ENCODE measurements at regions not wholly inside any gene's neighbourhood (a gene's known extent, or its start where the extent isn't known, plus 50 kb on each side); places are given as distances from the start of the nearest gene placed in this dataset.

DNA sequence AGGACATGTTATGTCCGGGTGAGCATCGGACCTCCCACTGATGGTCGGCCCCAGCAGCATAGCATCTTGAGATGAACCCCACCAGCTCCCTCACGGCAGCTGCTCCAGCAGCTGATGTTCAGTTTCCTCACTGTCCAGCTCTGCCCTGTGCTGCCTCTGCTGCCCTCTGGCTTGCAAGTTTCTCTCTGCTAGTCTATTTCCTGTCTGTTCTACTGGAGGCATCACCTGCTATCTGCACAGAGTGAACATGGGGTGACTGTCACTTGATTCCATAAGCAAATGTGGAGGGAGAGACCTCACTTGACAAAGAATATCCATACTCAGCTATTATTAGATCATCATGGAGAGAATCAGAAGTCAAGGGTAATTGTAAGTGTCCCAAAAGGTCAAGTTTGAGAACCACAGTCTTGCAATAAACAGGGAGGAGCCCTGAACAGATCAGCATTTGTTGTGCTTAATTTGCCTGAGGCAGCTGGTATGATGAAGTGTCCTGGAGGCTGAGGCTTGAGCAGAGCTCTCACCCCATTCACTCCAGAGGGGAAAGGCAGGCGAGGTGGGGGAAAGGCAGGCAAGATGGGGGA is 702.8 kb downstream of the SEMA5A start:
- H3K4me1 ChIP-seq (ENCODE audit: insufficient read depth, low read length, poor library complexity, severe bottlenecking) = no peaks in the 10 kb centered on the region
- no peak for DNase-seq (ENCODE audit: low spot score)
- no peak overlapping the region for H2AFZ ChIP-seq (ENCODE audit: low read length)
- H3K9me3 ChIP-seq (ENCODE audit: low read length) = no peaks in the 10 kb centered on the region
- no peaks in the 10 kb centered on the region for H3K36me3 ChIP-seq (ENCODE audit: insufficient read depth, low read length)
- no TSS peak for BruUV-seq (replicated peaks)
- H3K79me2 ChIP-seq (ENCODE audit: insufficient read depth, low read depth, low read length) = no peaks in the 10 kb centered on the region
- no peaks in the 10 kb centered on the region for H4K20me1 ChIP-seq (ENCODE audit: insufficient read depth, low read length)
- POLR2A ChIA-PET = no interaction called here
- CTCF ChIA-PET (ENCODE audit: unreplicated experiment) = no interaction called here
- H3K4me3 ChIP-seq (ENCODE audit: low read depth, low read length, poor library complexity, severe bottlenecking) = no peak overlapping the region
- no peak overlapping the region for H3K4me2 ChIP-seq (ENCODE audit: low read length)
- intact Hi-C loops (cut with micrococcal nuclease; ENCODE audit: unreplicated experiment) = no loop called here
- TF ChIP-seq EZH2phosphoT487 (IDR thresholded peaks at IDR 0.05; ENCODE audit: borderline replicate concordance, low read depth, low read length) = no peak
- TF ChIP-seq, protein P1, sequence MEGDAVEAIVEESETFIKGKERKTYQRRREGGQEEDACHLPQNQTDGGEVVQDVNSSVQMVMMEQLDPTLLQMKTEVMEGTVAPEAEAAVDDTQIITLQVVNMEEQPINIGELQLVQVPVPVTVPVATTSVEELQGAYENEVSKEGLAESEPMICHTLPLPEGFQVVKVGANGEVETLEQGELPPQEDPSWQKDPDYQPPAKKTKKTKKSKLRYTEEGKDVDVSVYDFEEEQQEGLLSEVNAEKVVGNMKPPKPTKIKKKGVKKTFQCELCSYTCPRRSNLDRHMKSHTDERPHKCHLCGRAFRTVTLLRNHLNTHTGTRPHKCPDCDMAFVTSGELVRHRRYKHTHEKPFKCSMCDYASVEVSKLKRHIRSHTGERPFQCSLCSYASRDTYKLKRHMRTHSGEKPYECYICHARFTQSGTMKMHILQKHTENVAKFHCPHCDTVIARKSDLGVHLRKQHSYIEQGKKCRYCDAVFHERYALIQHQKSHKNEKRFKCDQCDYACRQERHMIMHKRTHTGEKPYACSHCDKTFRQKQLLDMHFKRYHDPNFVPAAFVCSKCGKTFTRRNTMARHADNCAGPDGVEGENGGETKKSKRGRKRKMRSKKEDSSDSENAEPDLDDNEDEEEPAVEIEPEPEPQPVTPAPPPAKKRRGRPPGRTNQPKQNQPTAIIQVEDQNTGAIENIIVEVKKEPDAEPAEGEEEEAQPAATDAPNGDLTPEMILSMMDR (conservative IDR thresholded peaks at IDR 0.05; ENCODE audit: low read length) = no peak
- H3K9me2 ChIP-seq (ENCODE audit: insufficient read depth, low read length) = no peaks in the 10 kb centered on the region
- H3K27ac ChIP-seq (ENCODE audit: low read depth, low read length, poor library complexity, severe bottlenecking) = no peak overlapping the region

GRCh38 chr5:8843771-8844170 is 702.1 kb downstream of the SEMA5A start:
- intact Hi-C loops (cut with micrococcal nuclease; ENCODE audit: unreplicated experiment) = no loop called here
- Histone ChIP-seq H3K4me1 (ENCODE audit: insufficient read depth, low read length, poor library complexity, severe bottlenecking) (no peaks in the 10 kb centered on the region), H3K4me2 (ENCODE audit: low read length) (no peak overlapping the region), H3K4me3 (ENCODE audit: low read depth, low read length, poor library complexity, severe bottlenecking) (no peak overlapping the region), H3K27ac (ENCODE audit: low read depth, low read length, poor library complexity, severe bottlenecking) (no peak overlapping the region), H4K20me1 (ENCODE audit: insufficient read depth, low read length) (no peaks in the 10 kb centered on the region), H3K9me2 (ENCODE audit: insufficient read depth, low read length) (no peaks in the 10 kb centered on the region), H2AFZ (ENCODE audit: low read length) (no peak overlapping the region), H3K9me3 (ENCODE audit: low read length) (no peaks in the 10 kb centered on the region), H3K36me3 (ENCODE audit: insufficient read depth, low read length) (no peaks in the 10 kb centered on the region), H3K79me2 (ENCODE audit: insufficient read depth, low read depth, low read length) (no peaks in the 10 kb centered on the region)
- no peak for DNase-seq (ENCODE audit: low spot score)
- POLR2A ChIA-PET = no interaction called here
- CTCF ChIA-PET (ENCODE audit: unreplicated experiment) = no interaction called here
- TF ChIP-seq, protein P1 (conservative IDR thresholded peaks at IDR 0.05; ENCODE audit: low read length) = no peak
- no peak for TF ChIP-seq EZH2phosphoT487 (IDR thresholded peaks at IDR 0.05; ENCODE audit: borderline replicate concordance, low read depth, low read length)
- BruUV-seq (replicated peaks) = no TSS peak

GRCh38 chr5:8844206-8844605 is 701.7 kb downstream of the SEMA5A start:
- Histone ChIP-seq H3K9me2 (ENCODE audit: insufficient read depth, low read length) (no peaks in the 10 kb centered on the region), H3K79me2 (ENCODE audit: insufficient read depth, low read depth, low read length) (no peaks in the 10 kb centered on the region), H3K4me1 (ENCODE audit: insufficient read depth, low read length, poor library complexity, severe bottlenecking) (no peaks in the 10 kb centered on the region), H3K27ac (ENCODE audit: low read depth, low read length, poor library complexity, severe bottlenecking) (no peak overlapping the region), H3K4me3 (ENCODE audit: low read depth, low read length, poor library complexity, severe bottlenecking) (no peak overlapping the region), H4K20me1 (ENCODE audit: insufficient read depth, low read length) (no peaks in the 10 kb centered on the region), H3K36me3 (ENCODE audit: insufficient read depth, low read length) (no peaks in the 10 kb centered on the region), H3K9me3 (ENCODE audit: low read length) (no peaks in the 10 kb centered on the region), H3K4me2 (ENCODE audit: low read length) (no peak overlapping the region), H2AFZ (ENCODE audit: low read length) (no peak overlapping the region)
- CTCF ChIA-PET (ENCODE audit: unreplicated experiment) = no interaction called here
- intact Hi-C loops (cut with micrococcal nuclease; ENCODE audit: unreplicated experiment) = no loop called here
- no TSS peak for BruUV-seq (replicated peaks)
- POLR2A ChIA-PET = no interaction called here
- DNase-seq (ENCODE audit: low spot score) = no peak
- TF ChIP-seq, protein P1 (conservative IDR thresholded peaks at IDR 0.05; ENCODE audit: low read length) = no peak
- no peak for TF ChIP-seq EZH2phosphoT487 (IDR thresholded peaks at IDR 0.05; ENCODE audit: borderline replicate concordance, low read depth, low read length)
